Activated CD4-positive, CD25-positive, alpha-beta regulatory T cell treated with anti-CD3 and anti-CD28 coated beads, Interleukin-2, amount 50 U/mL, for 24 hours (primary cell): ENCODE measurements at regions not wholly inside any gene's neighbourhood (a gene's known extent, or its start where the extent isn't known, plus 50 kb on each side); places are given as distances from the start of the nearest gene placed in this dataset.
"Not testable (repeated sequence)": the region's sequence is repeated elsewhere in the genome, so short reads cannot be mapped to it uniquely, and the experiment has no call there.

Source experiments
- ATAC-seq, 2 donors: fragments of 150-1000 bp; cut with Tn5 transposase; one replicate each; pipeline ENCODE4 v1.10.0; 2021; ENCODE audit warnings: mild to moderate bottlenecking in 1 of 2, moderate library complexity in 1 of 2

DNA sequence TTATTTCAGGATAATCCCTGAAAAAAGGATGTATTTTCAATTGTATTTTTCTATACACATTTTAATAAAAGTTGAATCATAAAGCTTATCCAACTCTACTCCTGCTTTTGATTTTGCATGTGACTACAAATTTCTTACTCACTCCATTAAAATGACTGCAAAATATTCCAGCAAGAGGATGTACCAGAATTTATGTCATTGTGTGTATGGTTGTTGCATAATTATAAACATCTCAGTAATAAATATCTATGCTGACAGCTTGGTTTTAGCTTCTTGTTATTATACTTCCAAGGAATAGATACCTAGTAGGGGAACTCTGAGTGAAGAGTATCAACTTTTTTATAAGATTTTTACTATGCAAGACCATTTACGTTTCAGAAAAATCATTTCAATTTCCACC, 463.2 kb upstream of the RUNX1 start:
- ATAC-seq = no peak

DNA sequence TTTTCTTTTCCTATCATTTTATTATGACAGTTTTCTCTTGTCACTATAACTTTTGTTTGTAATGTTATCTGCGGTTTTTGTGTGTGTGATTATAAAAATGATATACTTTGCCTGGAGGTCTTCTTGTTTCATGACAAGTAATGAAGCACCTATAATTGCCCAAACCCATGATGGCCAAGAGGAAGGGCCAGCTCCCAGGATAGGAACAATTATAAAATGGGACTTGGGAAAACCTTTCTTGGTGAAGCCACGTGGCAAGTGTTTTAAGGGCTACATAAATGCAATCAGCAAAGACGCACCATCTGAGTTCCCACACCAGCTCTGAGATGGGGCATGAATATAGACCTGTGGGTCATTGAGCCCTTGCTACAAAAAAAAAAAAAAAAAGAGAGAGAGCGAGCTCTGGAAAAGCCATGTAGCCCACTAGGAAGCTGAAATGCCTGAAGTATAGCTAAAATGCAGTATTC, 462.6 kb upstream of the RUNX1 start:
- no peak for ATAC-seq

DNA sequence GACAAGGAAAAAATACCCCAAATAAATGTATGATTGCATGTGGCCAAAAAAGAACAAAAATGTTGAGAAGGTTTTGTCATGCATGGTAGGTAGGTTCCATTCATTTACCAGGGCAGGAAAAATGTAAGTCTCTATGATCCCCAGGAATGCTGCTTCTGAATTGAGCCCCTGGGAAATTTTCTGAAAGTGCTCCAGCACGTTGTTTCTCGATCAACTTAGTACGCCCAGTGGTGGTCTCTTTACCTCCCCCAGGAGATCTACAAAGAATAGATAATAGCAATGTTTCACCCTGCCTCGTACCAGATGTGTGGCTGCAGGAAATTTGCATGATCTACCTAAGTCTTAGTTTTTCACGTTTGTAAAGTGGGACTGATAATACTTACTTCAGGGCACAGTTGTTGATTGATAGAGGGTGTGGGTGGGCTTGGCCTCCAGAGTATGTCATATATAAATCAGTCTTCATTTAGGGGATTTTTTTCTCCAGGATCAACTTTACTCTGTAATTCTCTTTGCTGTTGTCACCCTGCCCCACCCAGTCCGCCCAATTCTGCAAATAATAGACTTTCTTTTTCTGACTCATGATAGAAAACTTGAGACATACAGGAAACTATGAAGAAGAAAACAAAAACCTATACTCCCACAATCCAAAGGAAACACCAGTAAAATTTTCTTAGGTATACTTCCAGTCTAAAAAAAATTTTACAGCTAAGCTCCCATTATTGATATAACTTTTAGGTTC, 462.0 kb upstream of the RUNX1 start:
- peak; percentile 51 to 87 for ATAC-seq

DNA sequence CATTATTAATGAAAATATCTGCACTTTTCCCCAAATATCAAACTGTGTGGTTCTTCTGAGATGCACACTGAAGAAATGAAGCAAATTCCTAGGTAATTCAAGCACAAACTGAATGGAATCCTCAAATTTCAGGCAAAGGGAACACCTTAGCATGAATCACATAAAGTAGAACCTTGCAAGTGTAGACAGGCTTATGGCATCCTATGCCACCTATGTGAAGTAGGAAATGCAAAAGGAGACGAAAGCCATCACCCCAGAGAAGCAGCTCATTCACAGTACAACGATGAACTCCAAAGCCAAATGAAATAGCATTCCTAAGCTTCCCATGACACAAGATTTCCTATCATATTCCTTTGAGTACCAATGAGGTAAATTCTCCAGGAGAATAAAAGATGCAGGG, 461.2 kb upstream of the RUNX1 start:
- ATAC-seq = no peak

DNA sequence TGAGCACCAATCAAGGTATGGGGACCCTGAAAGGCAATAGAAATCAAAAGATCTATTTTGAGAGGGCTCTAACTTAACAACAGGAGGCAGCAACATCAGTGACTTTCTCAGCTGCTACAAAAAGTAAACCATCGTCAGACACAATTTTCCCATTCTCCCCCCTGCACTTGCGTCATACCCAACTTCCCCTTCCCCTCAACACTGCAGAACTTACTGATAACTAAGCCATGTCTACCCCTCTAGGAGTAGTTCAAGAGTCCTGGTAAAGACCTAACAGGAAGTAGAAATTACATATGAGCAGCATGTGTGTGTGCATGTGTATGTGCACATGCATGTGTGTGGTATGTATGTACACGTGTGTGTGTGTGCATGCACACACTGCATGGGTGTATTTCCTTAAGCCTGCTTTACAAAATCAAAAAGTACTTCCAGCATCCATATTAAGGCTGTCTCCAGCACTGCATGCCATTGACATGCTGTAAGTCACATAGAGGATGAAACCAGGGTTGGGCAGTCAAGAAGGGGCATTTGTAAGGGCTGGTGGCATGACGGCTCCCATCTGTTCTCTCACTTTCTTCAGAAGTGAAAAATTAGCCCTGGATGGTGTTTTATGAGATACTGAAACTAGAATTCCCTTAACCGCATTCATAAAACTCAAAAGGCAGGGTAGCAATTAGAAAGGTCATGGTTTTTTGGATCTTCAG, 460.1 kb upstream of the RUNX1 start:
- ATAC-seq = no peak

DNA sequence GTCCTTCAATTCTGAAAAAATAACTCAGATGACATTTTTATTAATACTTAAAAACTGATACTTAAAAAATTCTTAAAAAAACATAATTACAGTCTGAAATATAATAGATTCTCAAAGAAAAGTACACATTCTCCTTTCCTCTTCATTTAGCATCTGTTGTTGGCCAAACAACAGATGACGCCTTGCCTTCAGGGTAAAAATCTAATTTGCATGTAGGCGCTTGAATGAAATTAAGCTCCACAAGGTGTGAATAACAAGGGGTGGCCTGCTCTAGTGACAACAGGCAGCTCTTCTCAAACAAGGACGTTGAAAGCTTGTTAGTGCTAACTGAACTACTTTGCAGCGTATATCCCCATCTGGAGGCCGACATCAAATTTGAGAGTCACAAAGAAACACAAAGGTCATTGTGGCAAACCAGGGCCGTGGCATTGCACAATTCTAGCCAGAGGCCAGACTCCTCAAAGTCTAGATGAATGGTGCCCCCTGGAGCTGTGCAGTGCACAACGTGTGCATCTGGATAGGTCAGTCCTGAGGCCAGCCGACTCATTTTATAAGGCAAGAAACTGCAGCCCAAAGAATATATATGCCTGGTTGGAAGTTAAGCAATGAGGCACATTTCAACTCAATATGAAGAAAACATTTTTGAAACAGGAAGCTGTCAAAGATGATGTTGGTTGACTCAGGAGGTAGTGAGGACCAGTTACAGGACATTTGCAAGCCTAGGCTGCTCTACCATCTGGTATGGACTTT, 459.2 kb upstream of the RUNX1 start:
- no peak for ATAC-seq

DNA sequence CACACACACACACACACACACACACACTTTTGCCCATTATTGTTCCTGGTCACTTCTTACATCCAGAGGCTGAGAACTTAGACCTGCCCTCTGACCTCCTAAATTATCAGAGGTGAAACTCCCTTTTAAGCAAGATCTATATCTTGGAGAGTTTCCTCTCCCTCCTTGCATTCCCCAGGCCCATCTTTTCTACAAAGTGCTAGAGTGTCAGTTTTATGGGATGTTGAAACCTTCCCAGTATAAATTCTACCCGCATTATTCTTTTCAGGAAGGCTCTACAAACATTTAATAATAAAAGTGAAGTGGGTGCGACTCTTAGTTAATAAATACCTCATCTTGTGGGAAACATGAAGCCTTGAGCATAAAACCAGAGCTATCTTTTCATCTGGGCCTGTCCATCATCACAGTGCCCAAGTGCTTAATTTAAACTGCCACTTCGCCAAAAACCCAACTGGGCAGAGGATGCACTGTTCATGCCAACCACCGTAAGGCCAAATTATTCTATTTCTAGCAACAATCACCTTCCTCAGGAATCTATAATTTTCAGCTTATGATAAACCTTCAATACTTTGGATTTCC, 458.2 kb upstream of the RUNX1 start:
- no peak for ATAC-seq

DNA sequence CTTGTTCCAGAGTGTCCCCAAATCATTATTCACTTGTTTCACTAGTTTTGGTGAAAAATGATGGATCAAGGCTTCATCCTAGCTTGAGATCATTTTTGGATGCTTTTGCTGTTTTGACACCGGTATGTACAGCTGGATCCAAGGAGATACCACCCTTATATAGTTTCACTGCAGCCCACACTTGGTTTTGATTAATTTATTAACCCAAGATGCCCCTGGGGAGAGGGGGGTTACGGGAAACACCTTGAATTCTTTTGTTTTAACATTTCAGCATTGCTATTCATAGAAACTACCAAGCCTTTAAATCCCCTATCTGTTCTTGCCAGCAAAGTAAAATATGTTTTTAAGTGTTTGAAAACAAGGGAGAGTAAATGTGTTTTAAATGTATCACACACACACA, 457.7 kb upstream of the RUNX1 start:
- ATAC-seq = no peak

DNA sequence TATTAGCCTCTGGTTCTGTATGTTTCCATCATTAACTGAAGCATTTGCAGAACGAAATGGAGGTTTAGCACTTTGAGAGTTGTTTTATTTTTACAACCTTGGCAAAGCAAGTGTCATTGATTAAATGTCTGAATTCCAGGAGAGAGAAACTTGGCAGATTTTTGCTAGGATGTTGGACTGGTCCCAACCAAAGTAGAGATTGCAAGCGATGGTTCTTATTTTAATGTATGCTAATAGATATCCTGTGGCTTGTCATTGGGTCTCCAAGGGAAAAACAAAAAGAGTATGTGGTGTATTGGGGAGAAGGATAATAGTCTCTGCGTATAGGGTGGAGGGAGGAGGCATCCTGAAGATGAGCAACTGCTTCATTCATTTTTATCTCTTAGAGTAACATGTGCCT, 457.2 kb upstream of the RUNX1 start:
- ATAC-seq = no peak

DNA sequence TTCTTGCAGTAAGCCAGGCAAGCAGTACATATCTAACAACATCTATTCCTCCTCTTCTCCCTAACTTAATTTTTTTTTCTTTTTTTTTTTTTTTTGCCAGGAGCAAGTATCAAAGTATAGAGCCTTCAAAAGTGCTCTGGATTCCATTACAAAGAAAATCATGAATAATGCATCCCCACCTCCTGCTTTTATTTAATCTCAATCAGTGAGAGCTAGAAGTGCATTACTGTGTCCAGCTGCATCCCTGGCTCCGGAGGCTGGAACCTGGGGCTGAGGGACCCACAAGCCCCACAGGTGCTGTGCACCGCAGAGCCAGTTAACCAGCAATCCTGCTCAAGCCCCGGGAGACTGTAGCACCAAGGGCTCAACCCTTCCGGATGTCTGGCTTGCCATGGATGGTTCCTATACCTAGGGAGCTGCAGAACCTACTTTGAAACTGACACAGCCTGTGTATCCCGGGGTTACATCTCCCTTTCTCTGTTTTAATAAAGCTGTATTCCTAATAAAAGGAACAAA, 455.9 kb upstream of the RUNX1 start:
- ATAC-seq = no peak

DNA sequence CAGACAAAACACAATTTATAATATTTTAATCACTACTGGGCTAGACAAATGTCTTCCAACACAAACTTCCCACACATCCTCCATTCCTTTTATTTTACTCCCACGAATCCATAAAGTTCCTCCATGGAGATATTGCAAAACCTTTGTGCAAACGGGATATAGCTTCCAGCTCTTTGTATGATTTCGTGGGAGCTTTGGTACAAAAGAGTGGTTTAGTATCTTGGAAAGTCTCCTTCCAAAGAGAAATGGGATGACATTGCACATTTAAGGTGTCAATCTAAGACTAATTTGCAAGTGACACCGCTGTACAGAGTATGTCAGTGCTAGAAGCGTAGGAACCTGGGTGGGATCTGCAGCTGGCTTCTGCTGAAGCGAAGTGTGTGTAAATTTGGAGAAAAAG, 455.2 kb upstream of the RUNX1 start:
- no peak for ATAC-seq

DNA sequence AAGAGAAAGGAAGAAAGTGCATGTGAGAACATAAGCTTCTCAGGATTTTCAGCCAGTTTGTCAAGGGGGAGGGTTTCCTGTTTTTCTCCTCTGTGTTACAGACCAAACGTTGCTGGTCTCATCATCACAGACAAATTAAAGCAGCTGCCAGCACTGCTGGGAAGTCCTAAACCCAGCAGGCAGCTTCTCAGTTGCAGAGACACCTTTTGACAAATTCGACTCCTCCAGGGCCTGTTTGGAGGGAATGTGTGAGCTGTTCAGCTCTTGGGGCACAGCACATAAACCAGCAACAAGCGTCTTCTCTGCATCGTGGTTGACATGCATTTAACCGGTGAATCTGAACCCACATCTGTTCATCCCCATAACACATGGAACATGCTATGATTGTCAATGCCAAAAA, 454.6 kb upstream of the RUNX1 start:
- peak in 1 of 2 donors; percentile 33 for ATAC-seq

DNA sequence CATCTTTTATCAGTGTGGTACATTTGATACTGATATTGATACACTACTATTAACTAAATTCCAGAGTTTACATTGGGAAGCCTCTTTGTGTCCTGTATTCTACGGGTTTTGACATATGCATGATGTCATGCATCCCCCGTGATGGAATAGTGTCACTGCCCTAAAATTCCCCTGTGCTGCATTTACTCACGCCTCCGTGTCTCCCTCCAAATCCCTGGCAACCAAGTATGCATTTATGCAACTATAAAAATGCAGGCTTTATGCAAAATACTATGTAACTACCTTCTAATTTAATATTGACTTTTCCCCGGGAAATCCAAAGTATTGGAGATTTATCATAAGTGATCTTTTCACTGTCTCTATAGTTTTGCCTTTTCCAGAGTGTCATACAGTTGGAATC, 453.7 kb upstream of the RUNX1 start:
- no peak for ATAC-seq

DNA sequence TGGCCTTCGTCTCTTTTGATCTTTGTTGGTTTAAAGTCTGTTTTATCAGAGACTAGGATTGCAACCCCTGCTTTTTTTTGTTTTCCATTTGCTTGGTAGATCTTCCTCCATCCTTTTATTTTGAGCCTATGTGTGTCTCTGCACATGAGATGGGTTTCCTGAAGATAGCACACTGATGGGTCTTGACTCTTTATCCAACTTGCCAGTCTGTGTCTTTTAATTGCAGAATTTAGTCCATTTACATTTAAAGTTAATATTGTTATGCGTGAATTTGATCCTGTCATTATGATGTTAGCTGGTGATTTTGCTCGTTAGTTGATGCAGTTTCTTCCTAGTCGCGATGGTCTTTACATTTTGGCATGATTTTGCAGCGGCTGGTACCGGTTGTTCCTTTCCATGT, 448.4 kb upstream of the RUNX1 start:
- not testable (repeated sequence) for ATAC-seq

DNA sequence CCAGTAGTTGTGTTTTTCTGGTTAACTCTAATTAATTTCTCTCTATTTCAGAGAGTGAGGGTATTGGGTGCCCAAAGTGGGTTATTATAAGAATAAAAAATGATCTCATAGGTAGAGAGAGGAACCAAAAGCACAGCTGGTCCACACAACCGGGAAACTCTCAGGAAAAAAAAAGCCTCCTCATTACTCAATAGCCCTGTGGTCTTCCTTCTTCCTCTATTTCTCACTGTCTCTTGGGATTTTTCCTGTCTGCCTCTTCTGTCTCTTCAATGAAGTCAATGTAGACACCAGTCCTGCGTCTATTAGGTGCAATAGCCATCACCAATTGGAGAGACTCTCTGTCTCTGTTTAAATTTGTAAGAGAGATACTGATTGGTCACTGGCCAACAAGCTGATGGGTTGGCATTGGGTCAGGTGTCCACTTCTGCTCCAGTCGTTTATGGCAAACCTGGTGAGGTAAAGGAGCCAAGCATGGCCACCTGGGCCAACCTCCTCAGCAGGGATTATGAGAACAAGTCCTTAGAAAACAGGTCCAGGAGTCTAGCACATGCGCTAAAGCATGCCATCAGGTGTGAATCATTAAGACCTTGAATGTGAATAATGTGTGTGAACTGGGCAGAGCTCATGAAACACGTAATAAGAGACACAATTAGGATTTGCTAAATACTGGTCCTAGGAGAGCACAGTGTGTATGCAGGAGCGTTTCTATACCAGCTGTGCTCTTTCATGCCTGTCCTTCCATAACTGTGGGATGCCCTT, 443.0 kb upstream of the RUNX1 start:
- ATAC-seq = no peak

DNA sequence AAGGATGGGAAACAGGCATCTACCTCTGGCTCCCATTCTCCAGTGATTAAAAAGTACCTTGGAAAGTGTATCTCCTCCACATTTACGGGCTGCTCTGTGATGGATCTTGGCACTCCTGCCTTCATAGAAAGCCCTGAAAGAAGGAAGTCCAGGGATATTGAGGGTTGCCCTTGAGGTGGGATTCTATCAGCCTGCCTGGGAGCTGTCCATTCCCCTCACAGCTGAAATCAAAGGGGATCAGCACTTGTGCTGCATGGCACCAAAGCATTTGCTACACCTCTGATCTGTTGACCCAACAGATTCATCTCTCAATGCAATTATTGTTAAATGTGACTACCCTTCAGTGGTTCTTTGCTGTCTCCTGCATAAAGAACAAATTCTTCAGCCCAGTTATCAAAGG, 442.0 kb upstream of the RUNX1 start:
- no peak for ATAC-seq

DNA sequence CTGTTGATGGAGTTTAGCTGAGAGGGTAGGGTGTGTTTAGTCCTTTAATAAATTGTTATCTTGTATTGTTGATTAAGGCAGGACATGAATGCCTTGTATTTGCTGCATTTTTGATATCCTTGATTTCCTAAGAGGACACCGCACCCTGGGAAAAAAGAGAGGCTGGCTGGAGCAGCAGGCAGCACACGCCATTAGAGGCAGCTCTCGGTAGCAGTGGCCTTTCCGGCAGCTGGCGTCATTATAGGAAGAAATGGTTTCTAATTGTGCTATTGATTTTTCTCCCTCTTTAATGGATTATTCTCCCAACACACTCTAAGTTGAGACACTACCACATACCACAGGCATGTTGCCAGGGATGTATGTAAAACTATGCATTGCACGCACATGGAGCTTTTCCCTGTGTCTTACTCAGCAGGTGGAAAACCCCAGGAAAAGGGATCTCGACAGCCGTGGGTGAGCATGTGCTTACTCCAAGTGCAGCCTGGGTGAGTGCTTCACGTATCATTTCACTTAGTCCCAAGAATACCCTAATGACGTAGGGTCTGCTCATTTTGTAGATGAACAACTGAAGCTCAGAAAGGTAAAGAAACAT, 440.4 kb upstream of the RUNX1 start:
- ATAC-seq = no peak

DNA sequence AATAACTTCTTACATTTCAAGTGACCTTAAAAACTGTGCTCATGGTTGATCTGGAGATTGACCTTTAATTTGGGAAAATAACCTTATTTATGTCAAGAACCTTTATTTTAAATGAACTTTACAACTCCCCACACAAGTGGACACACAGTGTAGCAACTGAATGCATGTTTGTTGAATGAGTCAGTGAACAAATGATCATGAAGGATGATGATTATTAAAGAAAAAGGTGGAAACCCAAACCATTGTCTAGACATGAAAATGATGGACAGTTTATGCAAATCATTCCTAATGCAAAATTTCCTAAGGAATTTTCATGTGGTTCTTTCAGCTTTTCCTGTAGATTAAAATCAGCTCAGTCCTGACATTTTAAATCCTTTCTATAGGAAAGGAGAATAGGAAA, 439.8 kb upstream of the RUNX1 start:
- ATAC-seq = no peak

DNA sequence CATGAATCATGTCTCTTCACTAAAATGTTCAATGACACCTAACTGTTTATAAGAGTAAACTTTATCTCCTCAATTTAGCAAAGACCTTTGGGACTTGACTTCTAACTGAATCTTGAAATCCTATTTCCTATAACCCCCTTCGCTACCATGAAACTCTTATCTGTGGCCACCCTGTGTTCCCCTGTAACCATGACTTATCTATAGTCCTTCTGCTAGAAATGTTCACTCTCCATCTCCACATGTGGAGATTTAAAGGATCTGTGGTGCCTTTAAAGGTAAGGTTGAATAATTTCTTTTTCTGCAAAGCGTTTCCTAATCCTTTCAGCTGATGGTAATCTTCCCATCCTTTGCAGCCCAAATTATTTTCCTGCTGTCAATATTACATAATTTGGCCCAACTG, 436.3 kb upstream of the RUNX1 start:
- no peak for ATAC-seq

DNA sequence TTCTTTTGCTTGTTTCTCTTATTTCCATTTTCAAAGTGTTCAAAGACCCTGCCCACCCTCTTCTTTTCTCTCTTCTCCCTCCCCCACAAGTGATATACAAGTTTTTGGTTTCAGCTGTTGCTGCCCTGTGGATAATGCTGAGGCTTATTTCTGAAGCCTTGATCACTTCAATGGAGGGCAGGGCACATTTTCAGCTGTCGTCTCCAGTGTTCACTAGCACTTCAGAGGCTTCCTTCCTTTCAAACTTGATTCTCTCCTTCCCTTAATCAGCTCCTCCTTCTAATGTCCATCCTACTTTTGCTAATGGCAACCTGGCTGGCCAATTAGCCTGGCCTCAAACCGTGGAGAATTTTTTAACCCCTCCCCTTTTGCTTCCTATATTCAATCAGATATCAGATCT, 435.7 kb upstream of the RUNX1 start:
- ATAC-seq = no peak

DNA sequence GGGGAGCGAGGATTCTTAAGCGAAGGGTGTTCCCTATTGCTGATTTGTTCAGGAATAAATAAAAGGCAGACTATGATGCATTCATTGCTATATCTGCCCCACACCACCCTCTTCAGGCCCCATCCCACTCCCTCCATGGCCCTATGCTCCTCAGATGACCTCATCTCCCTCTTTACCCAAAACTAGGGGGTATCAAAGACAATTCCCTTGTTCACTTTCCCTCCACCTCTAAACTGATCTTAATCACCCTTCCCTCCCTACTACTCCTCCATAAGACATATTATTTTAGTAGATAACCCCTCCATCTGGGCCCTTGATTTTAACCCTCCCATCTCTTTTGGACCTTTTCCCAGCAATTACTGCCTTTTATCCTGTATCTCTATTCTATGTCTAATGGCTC, 434.9 kb upstream of the RUNX1 start:
- ATAC-seq = no peak
